Fibroblast of skin of back (primary cell): ENCODE measurements at regions not wholly inside any gene's neighbourhood (a gene's known extent, or its start where the extent isn't known, plus 50 kb on each side); places are given as distances from the start of the nearest gene placed in this dataset.
A peak's percentile ranks its signal among the peaks of the same experiment; 100 is the strongest.

Experiments
- DNase-seq: peaks from one replicate; pipeline ENCODE4 v3.0.0-alpha.2; 2013

GRCh38 chr15:89399238-89400115 lies 64.9 kb upstream of the POLG start:
- DNase-seq, result peak; percentile 18

- DNase-seq, result no peak
Observed at GRCh38 chr15:89398896-89399237, 64.2 kb upstream of the POLG start.

- no peak for DNase-seq
Observed at GRCh38 chr15:89397653-89398023, 63.0 kb upstream of the POLG start.

GRCh38 chr15:89396723-89397652 lies 62.4 kb upstream of the POLG start:
- no peak for DNase-seq

GRCh38 chr15:89395996-89396395 lies 61.4 kb upstream of the POLG start:
- no peak for DNase-seq

- no peak for DNase-seq
Observed at GRCh38 chr15:89395461-89395871, 60.8 kb upstream of the POLG start.

GRCh38 chr15:89395031-89395430 lies 60.4 kb upstream of the POLG start:
- no peak for DNase-seq

- DNase-seq, result no peak
Observed at GRCh38 chr15:89393056-89393455, 58.4 kb upstream of the POLG start.

- no peak for DNase-seq
Observed at GRCh38 chr15:89391685-89392257, 57.1 kb upstream of the POLG start.

GRCh38 chr15:89389841-89390603 lies 55.4 kb upstream of the POLG start:
- no peak for DNase-seq

GRCh38 chr15:89387140-89387903 lies 52.7 kb upstream of the POLG start:
- no peak for DNase-seq

GRCh38 chr15:89385596-89386331 lies 51.1 kb upstream of the POLG start:
- DNase-seq, result no peak
